ENCODE measurements at regions not wholly inside any gene's neighbourhood (a gene's known extent, or its start where the extent isn't known, plus 50 kb on each side); places are given as distances from the start of the nearest gene placed in this dataset.

GRCh38 chr2:45223531-45223930 lies 214.3 kb upstream of the SIX2 start:
- TF ChIP-seq CTCF (IDR thresholded peaks at IDR 0.05; ENCODE audit: low read depth, low read length) (no peak), POLR2A (IDR thresholded peaks at IDR 0.05; ENCODE audit: extremely low read depth, insufficient read length) (no peak)

All from NB4 (cell line).